PC-9 (cell line): ENCODE measurements at regions not wholly inside any gene's neighbourhood (a gene's known extent, or its start where the extent isn't known, plus 50 kb on each side); places are given as distances from the start of the nearest gene placed in this dataset.

Experiments used
- EZH2 ChIP-seq: fragments of 200-600 bp; sonication (generic); IDR thresholded peaks from 2 replicates; pipeline ENCODE4 v1.8.0; 2017; ENCODE audit warnings: antibody characterized with exemption, low read depth
- TF ChIP-seq, protein P1 (sequence below): fragments of 200-600 bp; sonication (generic); conservative IDR thresholded peaks from 2 replicates; pipeline ENCODE4 v1.6.1; 2017; ENCODE audit warnings: mixed run types, antibody characterized with exemption, mild to moderate bottlenecking, moderate library complexity

DNA sequence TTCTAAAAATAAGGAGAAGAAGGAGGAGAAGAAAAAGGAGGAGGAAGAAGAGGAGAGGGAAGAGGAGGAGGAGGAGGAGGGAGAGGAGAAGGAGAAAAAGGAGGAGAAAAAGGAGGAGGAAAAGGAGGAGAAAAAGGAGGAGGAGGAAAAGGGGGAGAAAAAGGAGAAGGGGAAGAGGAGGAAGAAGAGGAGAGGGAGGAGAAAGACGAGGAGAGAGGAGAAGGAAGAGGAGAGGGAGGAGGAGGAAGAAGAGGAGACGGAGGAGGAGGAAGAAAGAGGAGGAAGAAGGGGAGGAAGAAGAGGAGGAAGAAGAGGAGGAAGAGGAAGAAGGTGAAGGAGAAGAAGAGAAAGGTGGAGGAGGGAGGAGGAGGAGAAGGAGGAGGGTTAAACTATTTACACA is 210.2 kb upstream of the TRPM3 start:
- TF ChIP-seq, protein P1, sequence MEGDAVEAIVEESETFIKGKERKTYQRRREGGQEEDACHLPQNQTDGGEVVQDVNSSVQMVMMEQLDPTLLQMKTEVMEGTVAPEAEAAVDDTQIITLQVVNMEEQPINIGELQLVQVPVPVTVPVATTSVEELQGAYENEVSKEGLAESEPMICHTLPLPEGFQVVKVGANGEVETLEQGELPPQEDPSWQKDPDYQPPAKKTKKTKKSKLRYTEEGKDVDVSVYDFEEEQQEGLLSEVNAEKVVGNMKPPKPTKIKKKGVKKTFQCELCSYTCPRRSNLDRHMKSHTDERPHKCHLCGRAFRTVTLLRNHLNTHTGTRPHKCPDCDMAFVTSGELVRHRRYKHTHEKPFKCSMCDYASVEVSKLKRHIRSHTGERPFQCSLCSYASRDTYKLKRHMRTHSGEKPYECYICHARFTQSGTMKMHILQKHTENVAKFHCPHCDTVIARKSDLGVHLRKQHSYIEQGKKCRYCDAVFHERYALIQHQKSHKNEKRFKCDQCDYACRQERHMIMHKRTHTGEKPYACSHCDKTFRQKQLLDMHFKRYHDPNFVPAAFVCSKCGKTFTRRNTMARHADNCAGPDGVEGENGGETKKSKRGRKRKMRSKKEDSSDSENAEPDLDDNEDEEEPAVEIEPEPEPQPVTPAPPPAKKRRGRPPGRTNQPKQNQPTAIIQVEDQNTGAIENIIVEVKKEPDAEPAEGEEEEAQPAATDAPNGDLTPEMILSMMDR: no peak
- TF ChIP-seq EZH2: no peak
